H1 (cell line): ENCODE measurements at regions not wholly inside any gene's neighbourhood (a gene's known extent, or its start where the extent isn't known, plus 50 kb on each side); places are given as distances from the start of the nearest gene placed in this dataset.
"Not testable (repeated sequence)": the region's sequence is repeated elsewhere in the genome, so short reads cannot be mapped to it uniquely, and the experiment has no call there.

Source experiments
- CTCF ChIA-PET: fragments of 300-600 bp; sonication (Branson Sonifier 250); formaldehyde crosslinking; loops from one replicate; lab custom pipeline; 2021; ENCODE audit not compliant: partially characterized antibody; lab: Charles Lee
- POLR2A ChIA-PET: fragments of 300-600 bp; sonication (Branson Sonifier 250); formaldehyde crosslinking; loops from one replicate; lab custom pipeline; 2021; ENCODE audit warnings: inconsistent platforms; ENCODE audit not compliant: partially characterized antibody; lab: Charles Lee
- DNase-seq, 2 experiments: peaks; one replicate each; pipeline versions ENCODE4 v3.0.0 to v3.0.0-alpha.2; 2010 to 2022; ENCODE audit warnings: low spot score in 2 of 2, low read depth in 1 of 2, mixed read lengths in 1 of 2
- FAIRE-seq: peaks from 2 replicates; lab custom pipeline; 2011; peaks lifted over from hg19 to GRCh38; lab: Jason Lieb, UNC
- H2AFZ ChIP-seq: 2 replicates; pipeline ENCODE4 v1.8.1; 2012; ENCODE audit warnings: low read length, inconsistent platforms
- H2AK5ac ChIP-seq: 2 replicates; pipeline ENCODE4 v1.6.1; 2013; ENCODE audit warnings: low read depth, low read length
- H2BK120ac ChIP-seq: replicated peaks from 2 replicates; pipeline ENCODE3; 2013; ENCODE audit warnings: low read depth, low read length, inconsistent platforms
- H2BK12ac ChIP-seq: 2 replicates; pipeline ENCODE4 v1.6.1; 2013; ENCODE audit warnings: low read depth, low read length
- H2BK15ac ChIP-seq: 2 replicates; pipeline ENCODE4 v1.6.1; 2013; ENCODE audit warnings: low read length
- H2BK20ac ChIP-seq: 2 replicates; pipeline ENCODE4 v1.6.1; 2013; ENCODE audit warnings: low read length
- H2BK5ac ChIP-seq: 2 replicates; pipeline ENCODE4 v1.6.1; 2013; ENCODE audit warnings: low read depth, low read length
- H3K14ac ChIP-seq: 2 replicates; pipeline ENCODE4 v1.6.1; 2013; ENCODE audit warnings: inconsistent platforms; ENCODE audit not compliant: insufficient read length
- H3K18ac ChIP-seq: 2 replicates; pipeline ENCODE4 v1.6.1; 2013; ENCODE audit warnings: low read length; ENCODE audit errors: extremely low read depth
- H3K23ac ChIP-seq: 2 replicates; pipeline ENCODE4 v1.6.1; 2013; ENCODE audit warnings: inconsistent platforms; ENCODE audit not compliant: insufficient read length
- H3K23me2 ChIP-seq: 2 replicates; pipeline ENCODE4 v1.6.1; 2013; ENCODE audit warnings: low read depth, low read length
- H3K27ac ChIP-seq: 2 replicates; pipeline ENCODE4 v1.6.1; 2011; ENCODE audit warnings: low read depth, low read length, inconsistent platforms
- H3K27me3 ChIP-seq, 4 experiments: replicated peaks in 1 of 4; 1 replicate in 1 of 4; 2 replicates in 3 of 4; pipeline versions ENCODE4 v1.6.1 to v1.8.1; 2011 to 2013; ENCODE audit warnings: low read length in 3 of 4, mild to moderate bottlenecking in 3 of 4, inconsistent platforms in 2 of 4, mixed read lengths in 2 of 4, moderate library complexity in 1 of 4; ENCODE audit not compliant: control insufficient read depth in 3 of 4, insufficient read depth in 3 of 4; ENCODE audit errors: extremely low read depth in 1 of 4
- H3K36me3 ChIP-seq, 4 experiments: 2 replicates each; pipeline versions ENCODE4 v1.6.1 to v1.8.1; 2011 to 2013; ENCODE audit warnings: mild to moderate bottlenecking in 4 of 4, low read length in 3 of 4, moderate library complexity in 2 of 4, control low read depth in 1 of 4, inconsistent platforms in 1 of 4; ENCODE audit not compliant: insufficient read depth in 4 of 4, control insufficient read depth in 2 of 4
- H3K4ac ChIP-seq: replicated peaks from 2 replicates; pipeline ENCODE3; 2013; ENCODE audit warnings: low read length, low read depth, mixed read lengths, inconsistent platforms; ENCODE audit not compliant: insufficient read length
- H3K4me1 ChIP-seq, 4 experiments: replicated peaks in 1 of 4; 1 replicate in 1 of 4; 2 replicates in 3 of 4; pipeline versions ENCODE4 v1.6.1 to v1.8.1; 2011 to 2013; ENCODE audit warnings: low read length in 3 of 4, inconsistent platforms in 2 of 4, mixed read lengths in 1 of 4; ENCODE audit not compliant: insufficient read depth in 4 of 4, control insufficient read depth in 3 of 4
- H3K4me2 ChIP-seq, 2 experiments: 2 replicates each; pipeline versions ENCODE4 v1.6.1 to v1.8.1; 2011 to 2013; ENCODE audit warnings: low read depth in 2 of 2, low read length in 2 of 2, control low read depth in 1 of 2, inconsistent platforms in 1 of 2, mild to moderate bottlenecking in 1 of 2; ENCODE audit not compliant: insufficient read depth in 1 of 2
- H3K4me3 ChIP-seq, 4 experiments: fragments of 200-600, 300-600 bp in 1 of 4; sonication (generic), shearing (Covaris generic), sonication (Bioruptor Twin) in 1 of 4; 2 replicates each; pipeline versions ENCODE4 v1.5.1 to v1.8.1; 2011 to 2016; ENCODE audit warnings: low read length in 4 of 4, low read depth in 3 of 4, control low read depth in 2 of 4, inconsistent platforms in 2 of 4, mild to moderate bottlenecking in 2 of 4, mixed read lengths in 1 of 4, moderate library complexity in 1 of 4; ENCODE audit not compliant: insufficient read depth in 2 of 4; ENCODE audit errors: extremely low read depth in 1 of 4
- H3K56ac ChIP-seq: replicated peaks from 2 replicates; pipeline ENCODE3; 2013; ENCODE audit warnings: low read depth, mild to moderate bottlenecking, mixed read lengths, low read length, inconsistent platforms; ENCODE audit not compliant: insufficient read length
- H3K79me1 ChIP-seq: 2 replicates; pipeline ENCODE4 v1.6.1; 2013; ENCODE audit warnings: low read depth, low read length, control low read depth
- H3K79me2 ChIP-seq, 2 experiments: 2 replicates each; pipeline versions ENCODE4 v1.6.1 to v1.8.1; 2012 to 2013; ENCODE audit warnings: low read length in 2 of 2, mild to moderate bottlenecking in 2 of 2, inconsistent platforms in 1 of 2; ENCODE audit not compliant: insufficient read depth in 2 of 2, control insufficient read depth in 1 of 2
- H3K9ac ChIP-seq, 4 experiments: replicated peaks in 1 of 4; 1 replicate in 1 of 4; 2 replicates in 3 of 4; pipeline versions ENCODE4 v1.6.1 to v1.8.1; 2011 to 2013; ENCODE audit warnings: low read depth in 3 of 4, low read length in 3 of 4, control low read depth in 2 of 4, mild to moderate bottlenecking in 2 of 4, moderate library complexity in 2 of 4, inconsistent platforms in 1 of 4; ENCODE audit errors: extremely low read depth in 1 of 4
- H3K9me3 ChIP-seq, 2 experiments: 2 replicates each; pipeline versions ENCODE4 v1.6.1 to v1.8.1; 2012 to 2013; ENCODE audit warnings: mild to moderate bottlenecking in 2 of 2, moderate library complexity in 2 of 2, control low read depth in 1 of 2, inconsistent platforms in 1 of 2, low read depth in 1 of 2, low read length in 1 of 2, mixed read lengths in 1 of 2; ENCODE audit not compliant: insufficient read depth in 2 of 2
- H4K20me1 ChIP-seq, 2 experiments: replicated peaks in 1 of 2; 2 replicates each; pipeline versions ENCODE3 to v1.8.1; 2011 to 2013; ENCODE audit warnings: inconsistent platforms in 2 of 2, low read length in 2 of 2, mild to moderate bottlenecking in 1 of 2; ENCODE audit not compliant: insufficient read depth in 2 of 2, control insufficient read depth in 1 of 2
- H4K5ac ChIP-seq: 2 replicates; pipeline ENCODE4 v1.6.1; 2013; ENCODE audit warnings: low read length, low read depth, mixed read lengths, inconsistent platforms; ENCODE audit not compliant: insufficient read length
- H4K8ac ChIP-seq: 2 replicates; pipeline ENCODE4 v1.8.0; 2013; ENCODE audit warnings: mild to moderate bottlenecking, moderate library complexity, low read length, inconsistent platforms; ENCODE audit not compliant: insufficient read depth; ENCODE audit errors: extremely low read depth
- H4K91ac ChIP-seq: replicated peaks from 2 replicates; pipeline ENCODE3; 2013; ENCODE audit warnings: low read length, mixed read lengths, inconsistent platforms; ENCODE audit not compliant: insufficient read length
- EGR1 ChIP-seq: IDR thresholded peaks from 2 replicates; pipeline ENCODE4 v1.6.1; 2011; ENCODE audit warnings: low read depth, low read length, borderline replicate concordance
- GTF2F1 ChIP-seq: IDR thresholded peaks from 2 replicates; pipeline ENCODE4 v1.6.1; 2012; ENCODE audit warnings: low read depth, low read length, improper control_type of control experiment, borderline replicate concordance
- POLR2A ChIP-seq, 2 experiments: IDR thresholded peaks; 1 replicate in 1 of 2; 2 replicates in 1 of 2; pipeline ENCODE4 v1.6.1; 2011; ENCODE audit warnings: low read depth in 2 of 2, low read length in 2 of 2, mild to moderate bottlenecking in 2 of 2; ENCODE audit errors: control extremely low read depth in 1 of 2
- POLR2AphosphoS5 ChIP-seq: IDR thresholded peaks from 2 replicates; pipeline ENCODE4 v1.6.1; 2011; ENCODE audit warnings: low read depth, low read length
- TAF7 ChIP-seq: optimal IDR thresholded peaks from 2 replicates; pipeline ENCODE3; 2011; ENCODE audit warnings: low read depth, mild to moderate bottlenecking, inconsistent platforms, low read length, moderate library complexity, borderline replicate concordance
- TBP ChIP-seq: IDR thresholded peaks from 2 replicates; pipeline ENCODE4 v1.6.1; 2011; ENCODE audit warnings: low read depth, low read length, improper control_type of control experiment
- WGBS, 2 experiments: shearing (Covaris generic) in 1 of 2; methylation state at CpG; one replicate each; pipeline versions ENCODE4 v1.1.6 to v1.1.7; 2013 to 2015; ENCODE audit warnings: low lambda C conversion rate in 2 of 2, mixed read lengths in 2 of 2, inconsistent platforms in 1 of 2, low coverage in 1 of 2, missing lambda C conversion rate in 1 of 2; ENCODE audit not compliant: insufficient replicate concordance in 2 of 2, insufficient coverage in 1 of 2, insufficient read length in 1 of 2; ENCODE audit errors: extremely low coverage in 1 of 2, missing lambda C conversion rate in 1 of 2; 5-methylcytosine and 5-hydroxymethylcytosine counted together

- H2BK15ac ChIP-seq, H3K4ac ChIP-seq, H4K20me1 ChIP-seq, H2BK20ac ChIP-seq, FAIRE-seq, H4K8ac ChIP-seq, H3K79me1 ChIP-seq, H3K56ac ChIP-seq, H4K5ac ChIP-seq, H2AK5ac ChIP-seq, POLR2A ChIA-PET, H4K91ac ChIP-seq, H3K14ac ChIP-seq, H3K23ac ChIP-seq, CTCF ChIA-PET, H3K27me3 ChIP-seq, H3K36me3 ChIP-seq, H2AFZ ChIP-seq, H3K27ac ChIP-seq, H3K4me1 ChIP-seq, H2BK12ac ChIP-seq, H3K9me3 ChIP-seq, H3K18ac ChIP-seq, H3K23me2 ChIP-seq, H3K79me2 ChIP-seq, H2BK120ac ChIP-seq: not testable (repeated sequence)
- peak; percentile 86 for TF ChIP-seq TBP
- TF ChIP-seq GTF2F1 = peak; percentile 93
- peak; percentile 64; the same call in 1 of the 2 replicates for TF ChIP-seq POLR2AphosphoS5
- TF ChIP-seq POLR2A (IDR thresholded peaks at IDR 0.05; ENCODE audit: control extremely low read depth in 1 of 2, low read depth in 2 of 2, low read length in 2 of 2) = peak; percentile 80 to 83
- 0 out of 2 replicates have a peak, but pooled peaks have one; percentile 20 for TF ChIP-seq EGR1
- peak; percentile 77 for TF ChIP-seq TAF7
- Histone ChIP-seq H3K4me3 (peak overlapping the region in 2 of 4 experiments; percentile 30 to 49; a peak in 4 of 8 replicates), H2BK5ac (peak overlapping the region; percentile 96; the same call in 1 of the 2 replicates), H3K9ac (peak overlapping the region in 2 of 4 experiments; percentile 43 to 80; a peak in 4 of 7 replicates), H3K4me2 (peak overlapping the region in 1 of 2 experiments; percentile 21; a peak in 1 of 4 replicates)
- 8% methylated on average over 4 of the region's 30 CpGs; no CpG with 5 or more reads in 1 of the 2 experiments for WGBS, 2 experiments
- peak in 1 of 2 experiments; percentile 58 for DNase-seq
Observed at GRCh38 chr1:120354618-120355184, 60.1 kb upstream of the NBPF8 start.
